ENCODE measurements at regions not wholly inside any gene's neighbourhood (a gene's known extent, or its start where the extent isn't known, plus 50 kb on each side); places are given as distances from the start of the nearest gene placed in this dataset.

- Histone ChIP-seq H3K36me3 (no peaks in the 10 kb centered on the region), H3K4me3 (no peak overlapping the region), H3K27ac (no peak overlapping the region), H3K9me3 (no peaks in the 10 kb centered on the region), H3K27me3 (no peaks in the 10 kb centered on the region), H3K4me1 (no peaks in the 10 kb centered on the region)
- intact Hi-C loops (cut with DNase I) = no loop called here
- no peak for TF ChIP-seq CTCF (IDR thresholded peaks at IDR 0.05)
- DNase-seq (no peak), FAIRE-seq (no peak), ATAC-seq (no peak)
Measured at GRCh38 chr1:157404614-157405013, 147.7 kb downstream of the FCRL5 start.

- H3K9me3 ChIP-seq = no peaks in the 10 kb centered on the region
- no peak for TF ChIP-seq CTCF (IDR thresholded peaks at IDR 0.05)
- no peak for FAIRE-seq
Measured at GRCh38 chr1:157404063-157404501, 148.2 kb downstream of the FCRL5 start.

GRCh38 chr1:157403608-157404007 lies 148.7 kb downstream of the FCRL5 start:
- no peak overlapping the region for H3K4me3 ChIP-seq
- DNase-seq (no peak), ATAC-seq (no peak), FAIRE-seq (no peak)
- no peaks in the 10 kb centered on the region for H3K9me3 ChIP-seq
- intact Hi-C loops (cut with DNase I) = no loop called here
- H3K36me3 ChIP-seq = no peaks in the 10 kb centered on the region
- no peak overlapping the region for H3K27ac ChIP-seq
- no peak for TF ChIP-seq CTCF (IDR thresholded peaks at IDR 0.05)
- 64 to 88% methylated on average over 1 of the region's 1 CpG for WGBS, 2 donors
- no peaks in the 10 kb centered on the region for H3K27me3 ChIP-seq
- no peaks in the 10 kb centered on the region for H3K4me1 ChIP-seq

More at GRCh38 chr1:157404063-157404501, 148.2 kb downstream of the FCRL5 start:
- Histone ChIP-seq H3K27me3 (no peaks in the 10 kb centered on the region), H3K27ac (no peak overlapping the region), H3K36me3 (no peaks in the 10 kb centered on the region), H3K4me1 (no peaks in the 10 kb centered on the region), H3K4me3 (no peak overlapping the region)
- intact Hi-C loops (cut with DNase I) = no loop called here
- ATAC-seq (no peak), DNase-seq (no peak)
- WGBS, 2 donors = 81 to 87% methylated on average over 3 of the region's 3 CpGs

GRCh38 chr1:157403203-157403602 lies 149.1 kb downstream of the FCRL5 start:
- H3K27me3 ChIP-seq = no peaks in the 10 kb centered on the region
- ATAC-seq = no peak
- no peaks in the 10 kb centered on the region for H3K4me1 ChIP-seq
- no peaks in the 10 kb centered on the region for H3K9me3 ChIP-seq
- DNase-seq = no peak
- TF ChIP-seq CTCF (IDR thresholded peaks at IDR 0.05) = no peak
- 49 to 65% methylated on average over 6 of the region's 6 CpGs for WGBS, 2 donors
- no peaks in the 10 kb centered on the region for H3K36me3 ChIP-seq
- intact Hi-C loops (cut with DNase I) = no loop called here
- H3K4me3 ChIP-seq = no peak overlapping the region
- no peak overlapping the region for H3K27ac ChIP-seq
- FAIRE-seq = no peak

GRCh38 chr1:157400766-157401165 lies 151.5 kb downstream of the FCRL5 start:
- ATAC-seq = no peak
- Histone ChIP-seq H3K27ac (no peak overlapping the region), H3K27me3 (peaks cover 0 to 4% (median 0%) of the 10 kb centered on the region in 4 donors), H3K36me3 (no peaks in the 10 kb centered on the region), H3K4me1 (no peaks in the 10 kb centered on the region), H3K9me3 (no peaks in the 10 kb centered on the region), H3K4me3 (no peak overlapping the region)
- no peak for DNase-seq
- WGBS, 2 donors = 47 to 57% methylated on average over 6 of the region's 6 CpGs
- intact Hi-C loops (cut with DNase I) = no loop called here
- no peak for TF ChIP-seq CTCF (IDR thresholded peaks at IDR 0.05)
- FAIRE-seq = no peak

All from pancreas (tissue), 10 donors.